ENCODE measurements at regions not wholly inside any gene's neighbourhood (a gene's known extent, or its start where the extent isn't known, plus 50 kb on each side); places are given as distances from the start of the nearest gene placed in this dataset.

GRCh38 chr3:193777524-193777923 is 184.5 kb downstream of the OPA1 start:
- Histone ChIP-seq H3K27ac (no peak overlapping the region), H3K4me3 (no peak overlapping the region), H3K4me1 (replicated peaks in 1 of 2) (peaks cover 0 to 2% of the 10 kb centered on the region in 2 donors), H3K27me3 (peaks cover 20% of the 10 kb centered on the region), H3K9me3 (replicated peaks in 1 of 3) (no peaks in the 10 kb centered on the region), H3K36me3 (replicated peaks in 1 of 2) (no peaks in the 10 kb centered on the region)
- intact Hi-C loops (cut with DNase I) = no loop called here
- DNase-seq = no peak
- TF ChIP-seq POLR2A (IDR thresholded peaks at IDR 0.05) (no peak), CTCF (IDR thresholded peaks at IDR 0.05) (no peak)
- WGBS, 4 donors = 57 to 76% (median 64%) methylated on average over 9 of the region's 9 CpGs

GRCh38 chr3:193778676-193779075 is 185.7 kb downstream of the OPA1 start:
- H3K27me3 ChIP-seq = peaks cover 16% of the 10 kb centered on the region
- WGBS, 4 donors = 72 to 79% (median 76%) methylated on average over 10 of the region's 10 CpGs
- no peak for TF ChIP-seq CTCF (IDR thresholded peaks at IDR 0.05)
- no peak for TF ChIP-seq POLR2A (IDR thresholded peaks at IDR 0.05)
- no peaks in the 10 kb centered on the region for H3K9me3 ChIP-seq (replicated peaks in 1 of 3)
- no peak overlapping the region for H3K4me3 ChIP-seq
- H3K4me1 ChIP-seq (replicated peaks in 1 of 2) = peaks cover 0 to 2% of the 10 kb centered on the region in 2 donors
- intact Hi-C loops (cut with DNase I) = no loop called here
- no peak overlapping the region for H3K27ac ChIP-seq
- H3K36me3 ChIP-seq (replicated peaks in 1 of 2) = no peaks in the 10 kb centered on the region
- no peak for DNase-seq

- Histone ChIP-seq H3K9me3 (replicated peaks in 1 of 3) (no peaks in the 10 kb centered on the region), H3K36me3 (replicated peaks in 1 of 2) (no peaks in the 10 kb centered on the region), H3K4me3 (no peak overlapping the region), H3K27me3 (peaks cover 16% of the 10 kb centered on the region), H3K4me1 (replicated peaks in 1 of 2) (peaks cover 0 to 2% of the 10 kb centered on the region in 2 donors), H3K27ac (no peak overlapping the region)
- TF ChIP-seq CTCF (IDR thresholded peaks at IDR 0.05) (no peak), POLR2A (IDR thresholded peaks at IDR 0.05) (no peak)
- intact Hi-C loops (cut with DNase I) = loop anchor here in 1 of 2 donors (5.0 to 10.0 kb wide), 2 partner anchors 225 to 347 kb away; no protein-coding TSS in a partner anchor
- DNase-seq = no peak
- 63 to 75% (median 72%) methylated on average over 6 of the region's 6 CpGs for WGBS, 4 donors
Measured at GRCh38 chr3:193779933-193780332, 186.9 kb downstream of the OPA1 start.

- Histone ChIP-seq H3K4me3 (no peak overlapping the region), H3K27me3 (peaks cover 16% of the 10 kb centered on the region), H3K9me3 (replicated peaks in 1 of 3) (no peaks in the 10 kb centered on the region), H3K27ac (peak overlapping the region in 1 of 5 donors; percentile 24), H3K36me3 (replicated peaks in 1 of 2) (no peaks in the 10 kb centered on the region), H3K4me1 (replicated peaks in 1 of 2) (peaks cover 0 to 2% of the 10 kb centered on the region in 2 donors)
- intact Hi-C loops (cut with DNase I) = loop anchor here in 1 of 2 donors (5.0 to 10.0 kb wide), 2 partner anchors 224 to 347 kb away; no protein-coding TSS in a partner anchor
- TF ChIP-seq POLR2A (IDR thresholded peaks at IDR 0.05) (no peak), CTCF (IDR thresholded peaks at IDR 0.05) (no peak)
- WGBS, 4 donors = 50 to 60% (median 54%) methylated on average over 6 to 8 of the region's 8 CpGs
- DNase-seq = no peak
Measured at GRCh38 chr3:193780397-193780796, 187.4 kb downstream of the OPA1 start.

Data from adrenal gland (tissue), 9 donors.